NCI-H146 treated with DMSO at 0.1 percent for 48 hours (cell line): ENCODE measurements at regions not wholly inside any gene's neighbourhood (a gene's known extent, or its start where the extent isn't known, plus 50 kb on each side); places are given as distances from the start of the nearest gene placed in this dataset.
"Not testable (repeated sequence)": the region's sequence is repeated elsewhere in the genome, so short reads cannot be mapped to it uniquely, and the experiment has no call there.

Source experiments
- DNase-seq: peaks from one replicate; lab custom pipeline; 2025; ENCODE audit not compliant: unreplicated experiment; lab: John Stamatoyannopoulos, UW

GRCh38 chr18:24616653-24617052, 156.2 kb downstream of the HRH4 start:
- no peak for DNase-seq

GRCh38 chr18:24624421-24624820, 164.0 kb downstream of the HRH4 start:
- DNase-seq = not testable (repeated sequence)

DNA sequence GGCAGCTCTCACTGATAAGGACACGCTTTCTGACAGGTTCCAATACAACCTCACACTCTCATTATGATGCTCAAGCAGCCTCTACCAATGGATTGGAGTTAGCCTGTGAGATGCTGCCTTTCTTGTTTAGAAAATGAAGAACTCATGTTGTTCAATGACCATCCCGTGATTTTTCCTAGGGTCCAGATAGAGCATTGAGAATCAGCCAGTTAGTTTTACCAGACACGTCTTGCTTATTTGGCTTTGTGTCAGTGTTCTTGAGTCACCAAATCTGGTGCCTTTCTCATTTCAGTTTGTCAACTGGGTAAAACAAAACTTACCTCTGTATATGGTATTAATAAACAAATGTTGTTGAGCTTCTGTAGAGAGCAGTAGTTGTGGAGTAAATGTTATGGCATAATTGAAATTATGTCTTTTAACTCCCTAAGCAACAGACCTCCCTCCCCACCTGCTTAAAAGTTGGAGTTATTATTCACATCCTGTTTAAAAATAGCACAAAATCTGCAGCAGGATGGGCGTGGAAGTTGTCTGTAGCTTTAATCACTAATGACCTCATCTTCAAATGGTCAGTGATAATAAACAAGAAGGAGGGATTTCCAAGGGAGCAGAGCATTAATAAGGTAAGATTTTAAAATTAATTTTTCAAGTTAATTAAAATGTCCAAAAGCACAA, 167.3 kb downstream of the HRH4 start:
- no peak for DNase-seq

- DNase-seq = no peak
Observed at GRCh38 chr18:24628326-24628725, 167.9 kb downstream of the HRH4 start.

DNA sequence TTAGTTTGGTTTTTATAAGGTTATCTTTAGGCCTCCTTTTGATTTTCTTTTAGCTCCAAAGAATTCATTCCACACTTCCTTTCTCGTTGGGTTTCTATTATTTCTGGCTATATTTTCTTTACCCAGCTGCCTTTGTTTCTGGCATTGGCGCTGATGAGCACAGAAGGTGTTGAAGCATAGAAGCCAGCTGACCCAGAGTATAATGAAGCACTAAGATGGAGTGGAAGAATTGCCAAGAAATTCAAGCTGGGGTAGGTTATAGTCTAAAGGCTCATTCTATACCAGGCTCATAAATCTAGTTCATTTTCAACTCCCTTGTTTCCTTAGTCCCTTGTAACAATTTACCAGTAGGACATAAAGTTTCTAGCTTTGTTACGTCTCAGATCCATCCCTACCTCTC, 169.5 kb downstream of the HRH4 start:
- DNase-seq = no peak

GRCh38 chr18:24630346-24630880, 170.0 kb downstream of the HRH4 start:
- no peak for DNase-seq

DNA sequence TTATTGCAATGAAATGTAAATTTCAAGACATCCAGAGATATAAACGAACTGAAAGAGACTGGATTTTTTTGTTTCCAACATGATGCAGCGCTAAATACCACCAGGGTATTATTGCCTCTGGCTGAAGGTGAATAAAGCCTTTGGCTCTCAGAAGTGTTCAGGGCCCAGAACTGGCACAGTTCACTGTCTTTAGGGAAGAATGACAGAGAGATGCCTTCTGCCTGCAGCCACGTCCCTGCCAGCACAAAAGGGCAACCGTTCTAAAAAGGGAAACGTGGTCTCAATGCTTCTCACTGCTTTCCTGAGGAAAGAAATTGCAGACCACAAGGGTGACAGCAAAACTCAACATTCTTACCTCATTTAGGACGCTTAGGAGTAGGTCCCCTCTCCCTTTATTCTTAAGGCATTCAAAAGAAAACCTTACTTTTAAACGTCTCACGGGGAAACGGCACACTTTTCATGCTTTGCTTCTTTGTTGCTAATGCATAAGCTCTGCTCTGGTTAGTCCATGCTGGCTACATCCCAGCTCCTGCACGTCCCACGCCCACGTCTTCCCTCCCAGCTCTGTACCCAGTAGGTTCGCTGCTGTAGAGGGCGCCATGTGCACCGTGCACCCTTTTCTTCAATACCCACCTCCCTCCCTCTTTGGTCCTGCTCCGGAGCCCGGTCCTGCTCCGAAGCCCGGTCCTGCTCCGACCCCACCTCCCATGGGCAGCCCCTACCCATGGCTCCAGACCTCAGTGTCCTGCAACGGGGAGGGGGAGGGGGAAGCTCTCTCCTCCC, 171.0 kb downstream of the HRH4 start:
- no peak for DNase-seq

DNA sequence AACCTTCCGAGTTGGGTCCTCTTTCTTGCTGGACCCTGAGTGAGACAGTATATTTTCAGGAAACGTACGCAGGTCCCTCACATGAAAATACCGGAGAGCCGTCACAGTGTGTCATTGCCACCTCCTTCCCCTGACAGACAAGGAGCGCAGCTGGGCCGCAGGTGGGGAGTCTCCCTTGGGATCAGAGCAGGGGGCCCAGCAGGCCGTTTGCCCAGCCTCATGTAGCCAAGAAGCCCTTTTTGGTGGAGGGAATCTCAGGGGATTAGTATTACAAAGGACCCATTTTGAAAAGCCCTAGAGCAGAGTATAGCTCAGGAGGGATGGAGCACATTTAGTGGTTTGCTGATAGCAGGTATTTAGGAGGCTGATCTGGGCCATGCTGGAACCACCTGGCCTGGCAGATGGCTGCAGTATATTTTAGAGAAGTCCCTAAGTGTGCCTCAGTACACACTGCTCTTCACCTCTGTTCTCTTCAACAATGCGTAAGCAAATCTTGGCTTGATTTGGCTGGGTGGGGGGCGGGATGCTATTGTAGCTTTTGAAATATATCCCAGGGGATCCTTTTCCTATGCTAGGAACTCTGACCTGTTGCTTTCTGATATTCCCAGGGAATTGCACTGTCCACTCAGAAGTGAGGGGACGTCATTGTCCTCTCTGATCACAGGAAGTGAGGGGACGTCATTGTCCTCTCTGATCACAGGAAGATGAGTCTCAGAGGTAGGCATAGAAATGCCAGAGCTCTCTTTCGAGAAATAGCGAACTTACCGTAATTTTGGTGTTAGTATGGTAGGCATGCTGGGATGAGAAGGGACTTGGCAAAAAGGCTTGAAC, 171.9 kb downstream of the HRH4 start:
- DNase-seq = no peak

DNA sequence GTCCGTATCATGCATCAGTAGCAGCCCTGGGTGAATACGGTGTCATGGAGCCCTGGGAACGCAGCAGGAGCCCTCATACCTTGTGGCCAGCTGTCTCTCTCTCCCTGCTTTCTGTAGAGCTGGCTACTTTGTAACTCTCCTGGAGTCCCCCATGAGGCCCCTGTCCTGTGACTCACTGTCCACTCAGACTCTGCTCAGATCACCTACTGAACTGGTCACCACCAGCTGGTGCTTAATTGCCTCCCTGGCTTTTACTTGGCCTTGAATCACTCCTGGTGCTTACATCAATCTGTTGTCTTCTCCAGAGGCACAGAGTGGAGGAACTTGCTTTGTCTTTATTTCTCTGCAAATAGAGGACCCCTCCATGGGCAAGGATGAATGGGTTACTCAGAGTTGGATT, 172.7 kb downstream of the HRH4 start:
- DNase-seq = no peak

GRCh38 chr18:24649571-24649970, 189.1 kb downstream of the HRH4 start:
- DNase-seq = no peak

DNA sequence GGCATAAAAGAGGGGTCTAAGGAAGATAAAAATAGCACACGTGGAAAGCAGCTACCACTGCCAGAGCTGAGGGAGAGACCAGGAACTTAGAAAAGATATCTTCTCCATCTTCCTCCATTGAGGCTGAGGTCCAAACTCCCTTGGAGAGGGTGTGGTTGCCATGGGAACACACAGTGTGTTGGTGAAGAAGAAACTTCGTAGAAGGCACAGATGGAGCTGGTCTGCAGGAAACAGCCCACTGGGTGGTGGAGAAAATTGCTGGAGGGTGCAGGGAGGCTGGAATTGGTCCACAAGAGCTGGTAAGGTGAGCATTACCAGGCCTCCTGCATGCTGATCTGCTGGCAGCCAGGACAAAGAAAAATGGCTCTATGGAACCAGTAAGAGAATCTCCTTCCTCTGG, 191.0 kb downstream of the HRH4 start:
- DNase-seq = no peak

DNA sequence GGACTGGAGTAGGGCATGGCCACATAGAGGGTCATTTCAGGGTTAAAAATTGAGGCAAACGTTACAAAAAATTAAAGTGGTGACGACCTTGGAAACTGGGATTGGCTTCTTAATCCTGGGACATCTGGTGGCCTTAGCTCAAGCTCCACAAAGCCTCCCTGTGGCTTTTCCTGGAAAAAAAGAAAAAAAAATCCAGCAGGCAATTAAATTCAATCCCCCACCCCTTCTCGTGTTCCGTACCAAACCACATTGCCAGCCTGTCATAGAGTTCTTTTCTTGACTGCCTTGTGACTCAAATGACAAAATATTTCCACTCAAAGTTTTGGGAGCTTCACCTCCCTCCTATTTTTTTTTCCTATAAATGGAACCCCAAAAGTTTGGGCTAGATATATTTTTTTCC, 195.6 kb downstream of the HRH4 start:
- DNase-seq = no peak

- DNase-seq = no peak
Observed at GRCh38 chr18:24656551-24657443, 196.4 kb downstream of the HRH4 start.

- no peak for DNase-seq
Observed at GRCh38 chr18:24657444-24657842, 197.0 kb downstream of the HRH4 start.

GRCh38 chr18:24658302-24658701, 197.9 kb downstream of the HRH4 start:
- DNase-seq = no peak

GRCh38 chr18:24659827-24660720, 199.6 kb downstream of the HRH4 start:
- no peak for DNase-seq

- no peak for DNase-seq
Observed at GRCh38 chr18:24660956-24661355, 200.5 kb downstream of the HRH4 start.

DNA sequence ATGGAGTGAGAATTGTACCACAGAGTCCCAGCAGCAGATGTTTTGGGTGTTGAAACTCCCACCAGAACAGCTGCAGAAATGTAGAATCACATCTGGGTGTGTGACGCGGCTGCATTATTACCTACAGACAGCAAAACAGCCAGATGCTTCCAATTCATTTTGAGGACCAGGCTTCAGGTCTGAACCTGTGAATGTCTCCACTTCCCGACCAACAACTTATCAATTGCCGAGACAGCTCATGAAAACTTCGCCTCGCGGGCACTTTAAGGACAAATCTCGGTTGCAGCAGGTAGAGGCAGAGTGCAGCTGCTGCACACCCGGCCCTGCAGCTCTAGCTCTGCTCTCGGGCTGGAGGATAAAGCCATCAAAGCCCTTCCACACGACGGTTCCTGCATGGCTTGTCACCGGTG, 202.0 kb downstream of the HRH4 start:
- DNase-seq = no peak

DNA sequence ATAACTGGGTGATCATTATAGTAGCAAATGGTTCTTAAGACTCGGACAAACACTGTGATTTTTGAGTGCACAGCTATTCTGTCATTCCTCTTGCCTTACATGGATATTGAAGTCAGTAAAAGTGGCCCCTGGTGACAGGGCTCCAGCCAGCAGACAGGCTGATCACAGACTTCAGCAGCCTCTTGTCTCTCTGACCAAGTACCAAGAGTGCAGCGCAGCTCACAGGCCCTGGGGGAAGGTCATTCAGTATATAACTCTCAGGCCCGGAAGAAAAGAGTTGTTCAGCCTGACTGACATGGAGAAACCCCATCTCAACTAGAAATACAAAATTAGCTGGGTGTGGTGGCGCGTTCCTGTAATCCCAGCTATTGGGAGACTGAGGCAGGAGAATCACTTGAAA, 202.6 kb downstream of the HRH4 start:
- DNase-seq = no peak

DNA sequence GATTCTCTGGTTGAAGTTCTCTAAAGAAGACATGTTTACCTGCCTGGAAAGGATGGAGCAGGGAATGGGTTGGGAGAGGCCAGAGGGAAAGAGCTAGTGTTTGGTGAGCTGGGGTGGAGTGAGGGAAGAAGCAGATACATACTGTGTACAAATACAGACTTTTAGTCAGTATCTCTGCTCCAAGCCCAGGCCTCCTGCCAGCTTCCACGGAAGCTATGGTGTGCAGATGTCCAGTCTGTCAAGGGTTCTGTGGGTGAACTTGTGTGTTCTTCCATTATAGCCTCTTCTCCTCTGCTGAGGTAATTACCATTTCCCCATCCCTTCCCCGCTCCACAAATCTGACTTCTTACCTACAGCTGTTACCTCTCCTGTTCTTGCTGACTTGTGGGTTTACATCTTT, 208.6 kb downstream of the HRH4 start:
- no peak for DNase-seq
